SK-N-SH (cell line): ENCODE measurements at regions not wholly inside any gene's neighbourhood (a gene's known extent, or its start where the extent isn't known, plus 50 kb on each side); places are given as distances from the start of the nearest gene placed in this dataset.
"Not testable (repeated sequence)": the region's sequence is repeated elsewhere in the genome, so short reads cannot be mapped to it uniquely, and the experiment has no call there.

Experiments
- CTCF ChIP-seq: fragments of 200-600 bp; sonication (generic); IDR thresholded peaks from 2 replicates; pipeline ENCODE4 v1.6.1; 2017; ENCODE audit warnings: antibody characterized with exemption, mild to moderate bottlenecking, moderate library complexity
- EP300 ChIP-seq, 2 experiments: IDR thresholded peaks; 2 replicates each; pipeline versions ENCODE4 v1.4.0 to v1.6.1; 2012; ENCODE audit warnings: borderline replicate concordance in 1 of 2, low read depth in 1 of 2, low read length in 1 of 2
- EZH2phosphoT487 ChIP-seq: fragments of 200-600 bp; sonication (generic); IDR thresholded peaks from 2 replicates; pipeline ENCODE4 v1.6.1; 2017; ENCODE audit warnings: low read depth, mixed run types, mild to moderate bottlenecking, antibody characterized with exemption, moderate library complexity, borderline replicate concordance
- MAX ChIP-seq: IDR thresholded peaks from 2 replicates; pipeline ENCODE4 v1.4.0; 2012; ENCODE audit warnings: low read depth
- PBX3 ChIP-seq: IDR thresholded peaks from 2 replicates; pipeline ENCODE4; 2012
- REST ChIP-seq: IDR thresholded peaks from 2 replicates; pipeline ENCODE4 v1.6.1; 2012; ENCODE audit warnings: mild to moderate bottlenecking, low read depth, low read length, moderate library complexity
- RFX5 ChIP-seq: IDR thresholded peaks from 2 replicates; pipeline ENCODE4 v1.6.1; 2012; ENCODE audit warnings: mild to moderate bottlenecking, improper control_type of control experiment, low read length
- SIN3A ChIP-seq: IDR thresholded peaks from 2 replicates; pipeline ENCODE4 v1.6.1; 2012; ENCODE audit warnings: low read depth, mild to moderate bottlenecking, low read length, moderate library complexity, borderline replicate concordance
- TAF1 ChIP-seq: IDR thresholded peaks from 2 replicates; pipeline ENCODE4 v1.6.1; 2012; ENCODE audit warnings: low read depth, mild to moderate bottlenecking, low read length, moderate library complexity, borderline replicate concordance
- TF ChIP-seq, protein P1 (sequence below): fragments of 150-350 bp; IDR thresholded peaks from 2 replicates; pipeline ENCODE4 v1.6.1; 2017; ENCODE audit warnings: antibody characterized with exemption, low read length, low read depth, borderline replicate concordance
- TF ChIP-seq, protein P2 (sequence below): IDR thresholded peaks from 2 replicates; pipeline ENCODE4 v1.4.0; 2012; ENCODE audit warnings: low read depth, borderline replicate concordance

DNA sequence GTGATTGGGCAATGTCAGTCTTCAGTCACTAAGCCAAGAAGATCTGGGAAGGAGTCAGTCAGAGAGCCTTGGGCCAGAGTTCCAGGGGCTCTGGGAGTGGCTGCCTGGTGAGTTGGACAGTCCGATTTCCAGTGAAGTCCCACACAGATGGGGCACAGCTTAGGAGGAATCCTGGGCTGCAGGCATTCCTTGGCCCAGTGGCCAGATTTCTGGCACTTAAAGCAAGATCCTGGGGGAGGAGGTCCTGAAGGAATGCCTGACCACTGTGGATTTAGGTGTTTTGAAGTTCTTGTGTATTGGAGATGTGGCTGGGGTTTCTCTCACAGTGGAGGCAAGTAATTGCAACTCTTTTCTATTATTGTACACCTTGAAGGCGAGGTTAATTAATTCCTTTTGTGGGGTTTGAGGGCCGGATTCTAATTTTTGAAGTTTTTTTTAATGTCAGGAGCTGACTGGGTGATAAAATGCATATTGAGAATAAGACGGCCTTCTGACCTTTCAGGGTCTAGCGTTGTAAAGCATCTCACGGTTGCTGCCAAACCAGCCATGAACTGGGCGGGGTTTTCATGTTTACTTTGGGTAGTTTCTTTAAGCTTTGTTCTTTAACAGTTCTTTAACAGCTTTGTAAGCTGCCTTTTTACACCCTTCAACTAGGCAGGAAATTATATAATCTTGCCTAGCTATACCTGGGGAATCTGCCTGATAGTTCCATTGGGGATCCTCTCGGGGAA, 73.6 kb upstream of the SIRPG start:
- TF ChIP-seq TAF1; CTCF; EZH2phosphoT487; EP300 (IDR thresholded peaks at IDR 0.05; ENCODE audit: borderline replicate concordance in 1 of 2, low read depth in 1 of 2, low read length in 1 of 2); RFX5; PBX3; MAX; SIN3A; REST: not testable (repeated sequence)
- TF ChIP-seq, protein P1, sequence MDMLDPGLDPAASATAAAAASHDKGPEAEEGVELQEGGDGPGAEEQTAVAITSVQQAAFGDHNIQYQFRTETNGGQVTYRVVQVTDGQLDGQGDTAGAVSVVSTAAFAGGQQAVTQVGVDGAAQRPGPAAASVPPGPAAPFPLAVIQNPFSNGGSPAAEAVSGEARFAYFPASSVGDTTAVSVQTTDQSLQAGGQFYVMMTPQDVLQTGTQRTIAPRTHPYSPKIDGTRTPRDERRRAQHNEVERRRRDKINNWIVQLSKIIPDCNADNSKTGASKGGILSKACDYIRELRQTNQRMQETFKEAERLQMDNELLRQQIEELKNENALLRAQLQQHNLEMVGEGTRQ: not testable (repeated sequence)
- TF ChIP-seq, protein P2, sequence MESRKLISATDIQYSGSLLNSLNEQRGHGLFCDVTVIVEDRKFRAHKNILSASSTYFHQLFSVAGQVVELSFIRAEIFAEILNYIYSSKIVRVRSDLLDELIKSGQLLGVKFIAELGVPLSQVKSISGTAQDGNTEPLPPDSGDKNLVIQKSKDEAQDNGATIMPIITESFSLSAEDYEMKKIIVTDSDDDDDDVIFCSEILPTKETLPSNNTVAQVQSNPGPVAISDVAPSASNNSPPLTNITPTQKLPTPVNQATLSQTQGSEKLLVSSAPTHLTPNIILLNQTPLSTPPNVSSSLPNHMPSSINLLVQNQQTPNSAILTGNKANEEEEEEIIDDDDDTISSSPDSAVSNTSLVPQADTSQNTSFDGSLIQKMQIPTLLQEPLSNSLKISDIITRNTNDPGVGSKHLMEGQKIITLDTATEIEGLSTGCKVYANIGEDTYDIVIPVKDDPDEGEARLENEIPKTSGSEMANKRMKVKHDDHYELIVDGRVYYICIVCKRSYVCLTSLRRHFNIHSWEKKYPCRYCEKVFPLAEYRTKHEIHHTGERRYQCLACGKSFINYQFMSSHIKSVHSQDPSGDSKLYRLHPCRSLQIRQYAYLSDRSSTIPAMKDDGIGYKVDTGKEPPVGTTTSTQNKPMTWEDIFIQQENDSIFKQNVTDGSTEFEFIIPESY: not testable (repeated sequence)
